Psoas muscle (tissue), 7 donors: ENCODE measurements at regions not wholly inside any gene's neighbourhood (a gene's known extent, or its start where the extent isn't known, plus 50 kb on each side); places are given as distances from the start of the nearest gene placed in this dataset.

Experiments used
- ATAC-seq, 4 donors: fragments of 200-7000 bp; cut with Tn5 transposase; one replicate each; pipeline ENCODE4 v1.9.1; 2020; ENCODE audit warnings: moderate library complexity in 3 of 4, mild to moderate bottlenecking in 2 of 4
- DNase-seq, 2 donors: peaks; one replicate each; pipeline ENCODE4 v3.0.0-alpha.2; 2020
- H3K27ac ChIP-seq: fragments of 200-600 bp; one replicate; pipeline ENCODE4 v1.8.0; 2022
- H3K27me3 ChIP-seq, 3 donors: fragments of 200-600 bp in 1 of 3; one replicate each; pipeline versions ENCODE4 v1.6.1 to v1.8.0; 2013 to 2022; ENCODE audit warnings: low read length in 2 of 3, mild to moderate bottlenecking in 2 of 3, moderate library complexity in 1 of 3; ENCODE audit not compliant: insufficient read depth in 3 of 3
- H3K36me3 ChIP-seq, 2 donors: fragments of 200-600 bp in 1 of 2; one replicate each; pipeline versions ENCODE4 v1.6.1 to v1.8.0; 2013 to 2022; ENCODE audit warnings: low read depth in 1 of 2, mild to moderate bottlenecking in 1 of 2, moderate library complexity in 1 of 2; ENCODE audit not compliant: insufficient read depth in 1 of 2
- H3K4me1 ChIP-seq: fragments of 200-600 bp; one replicate; pipeline ENCODE4 v1.8.0; 2022
- H3K4me3 ChIP-seq: fragments of 200-600 bp; one replicate; pipeline ENCODE4 v1.8.0; 2022; ENCODE audit warnings: mild to moderate bottlenecking
- H3K9me3 ChIP-seq: fragments of 200-600 bp; one replicate; pipeline ENCODE4 v1.8.0; 2022
- WGBS, 3 donors: extraction: QIAGEN DNeasy Blood & Tissue Kit; methylation state at CpG; one replicate each; pipeline versions ENCODE4 v1.1.6 to v1.1.7; 2013; 5-methylcytosine and 5-hydroxymethylcytosine counted together
- intact Hi-C, 2 donors: fragments of 100-400 bp; cut with DNase I; formaldehyde crosslinking; loops; one replicate each; pipeline versions ENCODE4 v1.11.0 to v1.14.2; 2022
- TF ChIP-seq, protein P1 (sequence below): fragments of 200-600 bp; IDR thresholded peaks from one replicate; pipeline ENCODE4 v1.8.0; 2022; ENCODE audit warnings: antibody characterized with exemption
- donor health status: healthy with polysubstance abuse.
- donor health status: DM: no; HTN: no; CAD: no; lungs with moderate emphysema.
- donor health status: Bipolar disorder and iron deficiency.
- donor health status: healthy.
- donor health status: DM: yes; HTN: yes; CAD: no.
- donor health status: DM: no; HTN: no; CAD: no.
- donor health status: DM: yes; HTN: yes; CAD: no.

- H3K36me3 ChIP-seq = no peaks in the 10 kb centered on the region
- intact Hi-C loops = no loop called here
- no peaks in the 10 kb centered on the region for H3K4me1 ChIP-seq
- ATAC-seq = no peak
- no peaks in the 10 kb centered on the region for H3K9me3 ChIP-seq
- H3K27ac ChIP-seq = no peak overlapping the region
- H3K4me3 ChIP-seq = no peak overlapping the region
- DNase-seq = no peak
- 89 to 90% (median 89%) methylated on average over 2 of the region's 2 CpGs for WGBS, 3 donors
- H3K27me3 ChIP-seq = no peaks in the 10 kb centered on the region
- TF ChIP-seq, protein P1, sequence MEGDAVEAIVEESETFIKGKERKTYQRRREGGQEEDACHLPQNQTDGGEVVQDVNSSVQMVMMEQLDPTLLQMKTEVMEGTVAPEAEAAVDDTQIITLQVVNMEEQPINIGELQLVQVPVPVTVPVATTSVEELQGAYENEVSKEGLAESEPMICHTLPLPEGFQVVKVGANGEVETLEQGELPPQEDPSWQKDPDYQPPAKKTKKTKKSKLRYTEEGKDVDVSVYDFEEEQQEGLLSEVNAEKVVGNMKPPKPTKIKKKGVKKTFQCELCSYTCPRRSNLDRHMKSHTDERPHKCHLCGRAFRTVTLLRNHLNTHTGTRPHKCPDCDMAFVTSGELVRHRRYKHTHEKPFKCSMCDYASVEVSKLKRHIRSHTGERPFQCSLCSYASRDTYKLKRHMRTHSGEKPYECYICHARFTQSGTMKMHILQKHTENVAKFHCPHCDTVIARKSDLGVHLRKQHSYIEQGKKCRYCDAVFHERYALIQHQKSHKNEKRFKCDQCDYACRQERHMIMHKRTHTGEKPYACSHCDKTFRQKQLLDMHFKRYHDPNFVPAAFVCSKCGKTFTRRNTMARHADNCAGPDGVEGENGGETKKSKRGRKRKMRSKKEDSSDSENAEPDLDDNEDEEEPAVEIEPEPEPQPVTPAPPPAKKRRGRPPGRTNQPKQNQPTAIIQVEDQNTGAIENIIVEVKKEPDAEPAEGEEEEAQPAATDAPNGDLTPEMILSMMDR = no peak
Measured at GRCh38 chr2:226017537-226017936, 618.0 kb downstream of the NYAP2 start.

DNA sequence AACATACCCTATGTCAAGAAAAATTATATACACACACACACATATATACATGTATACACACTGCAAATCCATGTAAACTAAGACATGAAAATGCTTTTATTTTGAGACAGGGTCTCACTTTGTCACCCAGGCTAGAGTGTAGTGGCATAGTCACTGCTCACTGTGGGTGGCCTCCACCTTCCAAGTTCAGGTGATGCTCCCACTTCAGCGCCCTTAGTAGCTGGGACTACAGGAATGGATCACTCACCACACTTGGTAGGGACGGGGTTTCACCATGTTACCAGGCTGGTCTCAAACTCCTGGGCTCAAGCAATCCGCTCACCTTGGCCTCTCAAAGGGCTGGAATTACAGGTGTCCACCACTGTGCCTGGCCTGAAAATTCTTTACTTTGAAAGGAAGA, 617.6 kb downstream of the NYAP2 start:
- Histone ChIP-seq H3K4me3 (no peak overlapping the region), H3K9me3 (no peaks in the 10 kb centered on the region), H3K27me3 (no peaks in the 10 kb centered on the region), H3K4me1 (no peaks in the 10 kb centered on the region), H3K27ac (no peak overlapping the region), H3K36me3 (no peaks in the 10 kb centered on the region)
- DNase-seq = no peak
- TF ChIP-seq, protein P1 = no peak
- 93 to 98% (median 94%) methylated on average over 3 of the region's 3 CpGs for WGBS, 3 donors
- ATAC-seq = no peak
- intact Hi-C loops = no loop called here

- no peak for DNase-seq
Measured at GRCh38 chr2:226011716-226012450, 612.4 kb downstream of the NYAP2 start.

DNA sequence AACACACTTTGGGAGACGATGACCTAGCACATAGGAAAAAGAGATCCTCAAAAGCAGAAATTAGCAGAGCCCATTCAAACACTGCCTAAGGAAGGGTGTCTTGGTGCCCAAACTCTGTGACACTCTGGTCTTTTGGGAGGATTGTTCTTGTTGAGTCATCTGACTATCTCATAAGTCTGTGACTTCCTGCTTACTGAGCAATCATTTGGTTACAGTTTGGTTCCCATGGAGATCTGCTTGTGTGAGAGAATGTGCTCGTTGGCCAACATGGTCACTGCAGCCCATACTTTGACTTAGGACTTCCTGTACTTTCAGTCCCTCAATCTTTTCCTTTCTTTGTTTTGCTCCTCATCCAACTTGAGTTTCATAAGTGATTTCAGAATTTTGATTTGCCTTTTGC, 602.9 kb downstream of the NYAP2 start:
- H3K27ac ChIP-seq = no peak overlapping the region
- ATAC-seq (peak in 3 of 4 donors; percentile 54 to 60 (median 55)), DNase-seq (peak; percentile 21 to 58)
- H3K4me3 ChIP-seq = no peak overlapping the region
- no peaks in the 10 kb centered on the region for H3K27me3 ChIP-seq
- no peaks in the 10 kb centered on the region for H3K9me3 ChIP-seq
- TF ChIP-seq, protein P1 = no peak
- H3K36me3 ChIP-seq = no peaks in the 10 kb centered on the region
- WGBS, 3 donors = 43 to 47% (median 47%) methylated on average over 2 of the region's 2 CpGs
- no peaks in the 10 kb centered on the region for H3K4me1 ChIP-seq
- intact Hi-C loops = no loop called here

More at GRCh38 chr2:226011716-226012450, 612.4 kb downstream of the NYAP2 start:
- Histone ChIP-seq H3K9me3 (no peaks in the 10 kb centered on the region), H3K4me3 (no peak overlapping the region), H3K27me3 (no peaks in the 10 kb centered on the region), H3K4me1 (no peaks in the 10 kb centered on the region), H3K27ac (no peak overlapping the region), H3K36me3 (no peaks in the 10 kb centered on the region)
- TF ChIP-seq, protein P1 = no peak
- no peak for ATAC-seq
- intact Hi-C loops = no loop called here
- 78 to 83% (median 83%) methylated on average over 10 of the region's 10 CpGs for WGBS, 3 donors

DNA sequence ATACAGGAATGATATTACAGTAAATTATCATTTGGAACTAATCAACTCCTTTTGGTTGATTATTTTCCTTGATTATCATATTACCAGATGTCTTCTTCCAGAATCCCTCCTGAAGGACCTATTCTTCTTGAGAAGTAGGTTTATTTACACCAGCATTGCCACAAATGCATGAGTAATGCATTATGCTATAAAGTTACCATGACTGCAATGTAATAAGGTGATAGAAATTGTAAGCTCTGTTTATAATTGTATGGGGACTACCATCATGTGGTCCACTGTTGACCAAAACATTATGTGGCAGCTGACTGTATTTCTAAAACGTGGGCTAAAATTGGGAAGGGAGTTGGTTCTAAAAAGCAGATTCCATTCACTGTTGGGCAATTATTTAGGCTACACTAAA, 602.2 kb downstream of the NYAP2 start:
- no peaks in the 10 kb centered on the region for H3K9me3 ChIP-seq
- H3K4me3 ChIP-seq = no peak overlapping the region
- no peak overlapping the region for H3K27ac ChIP-seq
- H3K4me1 ChIP-seq = no peaks in the 10 kb centered on the region
- H3K27me3 ChIP-seq = no peaks in the 10 kb centered on the region
- ATAC-seq = no peak
- no peak for DNase-seq
- no peaks in the 10 kb centered on the region for H3K36me3 ChIP-seq
- WGBS, 3 donors = 52 to 65% (median 57%) methylated on average over 1 of the region's 1 CpG
- TF ChIP-seq, protein P1 = no peak
- intact Hi-C loops = no loop called here
